ENCODE measurements at regions not wholly inside any gene's neighbourhood (a gene's known extent, or its start where the extent isn't known, plus 50 kb on each side); places are given as distances from the start of the nearest gene placed in this dataset.

GRCh38 chr9:97140566-97140965 is 101.6 kb upstream of the CTSV start:
- TF ChIP-seq ELF4 (IDR thresholded peaks at IDR 0.05) (no peak), SP1 (IDR thresholded peaks at IDR 0.05) (no peak), FOXK2 (IDR thresholded peaks at IDR 0.05) (no peak), SUZ12 (IDR thresholded peaks at IDR 0.05) (no peak), BHLHE40 (IDR thresholded peaks at IDR 0.05; ENCODE audit: borderline replicate concordance) (no peak), ZNF384 (IDR thresholded peaks at IDR 0.05) (no peak), LEF1 (IDR thresholded peaks at IDR 0.05; ENCODE audit: borderline replicate concordance) (no peak), TARDBP (IDR thresholded peaks at IDR 0.05) (no peak)
